HG03558 (cell line): ENCODE measurements at regions not wholly inside any gene's neighbourhood (a gene's known extent, or its start where the extent isn't known, plus 50 kb on each side); places are given as distances from the start of the nearest gene placed in this dataset.

ENCODE experiments used
- ATAC-seq: cut with Tn5 transposase; IDR thresholded peaks from one replicate; pipeline ENCODE4 v1.9.1; 2021; ENCODE audit warnings: moderate number of reproducible peaks; ENCODE audit not compliant: unreplicated experiment; ENCODE audit errors: extremely low read depth

GRCh38 chr10:91124016-91124415 is 96.4 kb upstream of the PCGF5 start:
- no peak for ATAC-seq

- ATAC-seq, result no peak
Observed at GRCh38 chr10:91126471-91126870, 94.0 kb upstream of the PCGF5 start.

- ATAC-seq, result no peak
Observed at GRCh38 chr10:91127341-91128082, 93.0 kb upstream of the PCGF5 start.

GRCh38 chr10:91135113-91135512 is 85.3 kb upstream of the PCGF5 start:
- ATAC-seq, result no peak

GRCh38 chr10:91137011-91137643 is 83.3 kb upstream of the PCGF5 start:
- ATAC-seq, result no peak

GRCh38 chr10:91137822-91138221 is 82.6 kb upstream of the PCGF5 start:
- ATAC-seq, result no peak

GRCh38 chr10:91140995-91141549 is 79.4 kb upstream of the PCGF5 start:
- no peak for ATAC-seq

- no peak for ATAC-seq
Observed at GRCh38 chr10:91144961-91145360, 75.5 kb upstream of the PCGF5 start.

- no peak for ATAC-seq
Observed at GRCh38 chr10:91146146-91146545, 74.3 kb upstream of the PCGF5 start.

GRCh38 chr10:91149550-91149949 is 70.9 kb upstream of the PCGF5 start:
- no peak for ATAC-seq

- ATAC-seq, result no peak
Observed at GRCh38 chr10:91150631-91151030, 69.8 kb upstream of the PCGF5 start.

GRCh38 chr10:91153508-91153907 is 67.0 kb upstream of the PCGF5 start:
- no peak for ATAC-seq

GRCh38 chr10:91154842-91155241 is 65.6 kb upstream of the PCGF5 start:
- no peak for ATAC-seq

- no peak for ATAC-seq
Observed at GRCh38 chr10:91156196-91156595, 64.3 kb upstream of the PCGF5 start.

- no peak for ATAC-seq
Observed at GRCh38 chr10:91159254-91159783, 61.1 kb upstream of the PCGF5 start.

GRCh38 chr10:91162050-91162494 is 58.4 kb upstream of the PCGF5 start:
- ATAC-seq, result no peak

GRCh38 chr10:91162495-91163268 is 57.8 kb upstream of the PCGF5 start:
- ATAC-seq, result peak; percentile 28

- ATAC-seq, result peak; percentile 26
Observed at GRCh38 chr10:91163269-91163868, 57.1 kb upstream of the PCGF5 start.

- ATAC-seq, result peak; percentile 14
Observed at GRCh38 chr10:91163869-91164474, 56.5 kb upstream of the PCGF5 start.
